ENCODE measurements at regions not wholly inside any gene's neighbourhood (a gene's known extent, or its start where the extent isn't known, plus 50 kb on each side); places are given as distances from the start of the nearest gene placed in this dataset.

- no peaks in the 10 kb centered on the region for H3K27me3 ChIP-seq
- H3K4me3 ChIP-seq: no peak overlapping the region
- H3K4me1 ChIP-seq: peaks cover 0 to 42% (median 6%) of the 10 kb centered on the region in 9 donors
- H3K9me3 ChIP-seq: no peaks in the 10 kb centered on the region
- no peak for DNase-seq
- ATAC-seq: no peak
- intact Hi-C loops (cut with DNase I): loop anchor here in 2 of 10 donors (2.0 to 5.0 kb wide), 2 partner anchors 51 to 321 kb away; no protein-coding TSS in a partner anchor
- peaks cover 0 to 14% (median 8%) of the 10 kb centered on the region in 9 donors for H3K36me3 ChIP-seq
- WGBS, 2 donors: 88 to 89% methylated on average over 6 of the region's 6 CpGs
- no peak for TF ChIP-seq CTCF (IDR thresholded peaks at IDR 0.05)
- no peak overlapping the region for H3K27ac ChIP-seq
These were observed 127.3 kb upstream of the MTHFD1L start for GRCh38 chr6:150738092-150738629.

GRCh38 chr6:150739711-150740349 lies 125.7 kb upstream of the MTHFD1L start:
- Histone ChIP-seq H3K4me1 (peaks cover 0 to 54% (median 12%) of the 10 kb centered on the region in 9 donors), H3K27me3 (no peaks in the 10 kb centered on the region), H3K9me3 (no peaks in the 10 kb centered on the region), H3K36me3 (no peaks in the 10 kb centered on the region), H3K4me3 (no peak overlapping the region), H3K27ac (no peak overlapping the region)
- no peak for DNase-seq
- no peak for TF ChIP-seq CTCF (IDR thresholded peaks at IDR 0.05)
- ATAC-seq: no peak
- 88 to 89% methylated on average over 2 of the region's 2 CpGs for WGBS, 2 donors
- intact Hi-C loops (cut with DNase I): loop anchor here in 3 of 10 donors (2.0 to 10.0 kb wide), 4 partner anchors 53 to 325 kb away; no protein-coding TSS in a partner anchor

- WGBS, 2 donors: 78 to 84% methylated on average over 8 of the region's 8 CpGs
- intact Hi-C loops (cut with DNase I): loop anchor here in 2 of 10 donors (5.0 to 10.0 kb wide), 2 partner anchors 323 to 326 kb away; no protein-coding TSS in a partner anchor
- Histone ChIP-seq H3K27ac (no peak overlapping the region), H3K4me3 (no peak overlapping the region), H3K4me1 (peaks cover 0 to 54% (median 16%) of the 10 kb centered on the region in 9 donors), H3K9me3 (no peaks in the 10 kb centered on the region), H3K36me3 (no peaks in the 10 kb centered on the region), H3K27me3 (no peaks in the 10 kb centered on the region)
- no peak for TF ChIP-seq CTCF (IDR thresholded peaks at IDR 0.05)
- DNase-seq (no peak), ATAC-seq (no peak)
These were observed 125.0 kb upstream of the MTHFD1L start for GRCh38 chr6:150740453-150740852.

GRCh38 chr6:150741633-150742200 lies 123.8 kb upstream of the MTHFD1L start:
- Histone ChIP-seq H3K27me3 (no peaks in the 10 kb centered on the region), H3K4me1 (peaks cover 0 to 59% (median 23%) of the 10 kb centered on the region in 9 donors), H3K4me3 (no peak overlapping the region), H3K36me3 (no peaks in the 10 kb centered on the region), H3K27ac (no peak overlapping the region), H3K9me3 (no peaks in the 10 kb centered on the region)
- intact Hi-C loops (cut with DNase I): loop anchor here in 2 of 10 donors (5.0 to 10.0 kb wide), 2 partner anchors 324 to 327 kb away; no protein-coding TSS in a partner anchor
- peak in 8 of 9 donors; percentile 16 to 58 (median 45) for TF ChIP-seq CTCF (IDR thresholded peaks at IDR 0.05)
- ATAC-seq (peak in 1 of 8 donors; percentile 8), DNase-seq (no peak)
- 55 to 57% methylated on average over 6 of the region's 6 CpGs for WGBS, 2 donors

Data from heart right ventricle (tissue), 16 donors.